Middle frontal gyrus (tissue), 1 donor: ENCODE measurements at regions not wholly inside any gene's neighbourhood (a gene's known extent, or its start where the extent isn't known, plus 50 kb on each side); places are given as distances from the start of the nearest gene placed in this dataset.

Experiments
- DNase-seq: peaks from one replicate; pipeline ENCODE4 v3.0.0-alpha.2; 2015; ENCODE audit warnings: low spot score; ENCODE audit errors: extremely low spot score

DNA sequence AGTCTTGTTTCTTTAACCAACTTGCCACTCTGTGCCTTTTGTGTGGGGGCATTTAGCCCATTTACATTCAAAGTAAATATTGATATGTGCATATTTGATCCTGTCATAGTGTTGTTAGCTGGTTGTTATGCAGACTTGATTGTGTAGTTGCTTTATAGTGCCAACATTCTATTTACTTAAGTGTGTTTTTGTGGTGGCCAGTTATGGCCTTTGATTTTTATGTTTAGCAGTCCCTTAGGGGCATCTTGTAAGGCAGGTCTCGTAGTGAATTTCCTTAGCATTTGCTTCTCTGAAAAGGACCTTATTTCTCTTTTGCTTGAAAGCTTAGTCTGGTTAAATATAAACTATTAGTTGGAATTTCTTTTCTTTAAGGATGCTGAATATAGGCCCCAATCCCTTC is 282.8 kb upstream of the NECTIN3 start:
- DNase-seq, result no peak

DNA sequence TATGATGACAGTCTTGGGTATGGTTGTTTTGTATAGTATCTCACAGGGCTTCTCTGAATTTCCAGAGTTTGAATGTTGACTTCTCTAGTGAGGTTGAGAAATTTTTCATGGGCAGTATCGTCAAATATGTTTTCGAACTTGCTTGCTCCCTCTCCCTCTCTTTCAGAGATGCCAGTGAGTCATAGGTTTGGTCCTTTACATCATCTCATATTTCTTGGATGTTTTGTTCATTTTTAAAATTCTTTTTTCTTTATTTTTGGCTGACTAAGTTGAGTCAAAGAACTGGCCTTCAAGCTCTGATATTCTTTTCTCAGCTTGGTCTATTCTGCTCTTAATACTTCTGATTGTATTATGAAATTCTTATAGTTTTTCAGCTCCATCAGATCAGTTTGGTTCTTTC is 282.3 kb upstream of the NECTIN3 start:
- DNase-seq, result no peak

DNA sequence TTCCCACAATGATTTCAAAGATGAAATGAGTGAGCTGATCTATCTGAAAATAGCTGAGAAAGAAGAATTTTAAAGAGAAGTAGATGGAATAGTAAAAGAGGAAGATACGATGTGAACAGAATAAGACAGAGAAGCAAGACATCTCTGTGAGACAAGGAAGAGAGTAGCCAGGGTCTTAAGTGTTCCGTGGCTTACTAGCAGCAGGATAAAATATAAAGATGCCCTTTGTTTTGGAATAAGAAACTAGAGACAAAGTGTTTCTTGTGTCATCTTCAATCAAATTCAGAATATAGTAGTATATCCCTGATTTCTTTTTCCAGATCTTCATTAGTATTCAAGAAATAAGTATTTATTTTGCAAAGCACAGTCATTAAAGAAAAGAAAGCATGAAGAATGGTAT is 281.0 kb upstream of the NECTIN3 start:
- no peak for DNase-seq

DNA sequence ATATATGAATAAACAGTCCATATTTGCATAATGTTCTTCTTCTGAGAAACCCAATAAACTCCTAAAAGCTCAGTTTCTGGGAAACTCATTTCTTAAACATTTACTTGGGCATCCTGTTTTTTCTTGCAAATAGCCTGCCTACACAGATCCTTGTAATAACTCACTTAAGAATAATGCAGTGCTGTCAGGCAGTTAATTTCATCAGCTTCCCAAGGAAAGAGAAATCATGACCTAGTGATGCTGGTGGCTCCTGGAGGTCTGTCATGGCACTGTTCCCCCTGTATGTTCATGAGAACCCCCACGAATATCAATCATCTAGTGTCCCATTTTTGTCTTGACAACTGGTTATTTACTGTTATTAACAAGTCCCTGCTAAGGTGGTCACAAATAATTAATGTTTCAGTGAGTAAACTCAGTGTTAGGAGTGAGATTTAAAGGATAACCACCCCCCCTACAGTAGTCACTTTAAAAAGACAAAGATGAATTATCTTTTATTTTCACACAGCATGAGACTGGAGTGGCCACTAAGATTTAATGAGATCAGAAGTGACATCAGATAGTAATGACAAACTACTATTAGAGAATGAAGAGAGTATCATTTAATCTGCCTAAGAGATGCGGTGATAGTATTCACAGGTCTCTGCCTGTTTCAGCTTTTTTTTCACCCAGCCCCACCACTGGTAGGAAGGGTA is 279.5 kb upstream of the NECTIN3 start:
- DNase-seq, result no peak

DNA sequence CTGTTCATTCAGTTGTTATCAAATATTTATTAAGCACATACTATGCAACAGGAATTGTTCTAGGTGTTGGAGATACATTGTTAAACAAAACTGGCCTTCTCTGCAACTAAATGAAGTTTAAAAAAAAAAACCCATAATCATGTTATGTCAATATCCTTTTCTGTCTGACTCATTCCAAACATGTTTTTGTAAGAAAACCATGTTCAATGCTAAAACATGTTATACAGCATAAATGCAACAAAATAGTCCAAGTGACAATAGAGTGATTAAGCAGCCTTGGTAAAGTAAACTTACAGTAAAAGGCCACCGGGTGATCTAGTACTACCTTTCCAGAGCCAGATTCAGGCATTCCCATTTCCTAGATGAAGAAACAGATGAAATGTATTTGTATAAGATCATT is 278.0 kb upstream of the NECTIN3 start:
- no peak for DNase-seq

DNA sequence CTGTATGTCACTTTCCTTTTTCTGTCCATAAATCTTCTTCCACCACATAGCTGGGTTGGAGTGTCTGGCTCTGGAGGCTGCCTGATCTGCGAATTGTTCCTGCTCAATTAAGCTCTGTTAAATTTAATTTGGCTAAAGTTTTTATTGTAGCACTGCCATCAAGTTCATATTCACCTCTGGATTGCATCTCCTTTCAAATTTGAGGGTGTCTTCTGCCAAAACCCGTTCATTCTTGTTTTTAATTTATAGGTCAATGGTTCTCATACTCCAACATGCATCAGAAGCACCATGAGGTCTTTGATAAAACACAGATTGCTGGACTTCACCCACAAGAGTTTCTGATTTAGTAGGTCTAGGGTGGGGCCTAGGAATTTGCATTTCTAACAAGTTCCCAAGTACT is 276.5 kb upstream of the NECTIN3 start:
- DNase-seq, result no peak

DNA sequence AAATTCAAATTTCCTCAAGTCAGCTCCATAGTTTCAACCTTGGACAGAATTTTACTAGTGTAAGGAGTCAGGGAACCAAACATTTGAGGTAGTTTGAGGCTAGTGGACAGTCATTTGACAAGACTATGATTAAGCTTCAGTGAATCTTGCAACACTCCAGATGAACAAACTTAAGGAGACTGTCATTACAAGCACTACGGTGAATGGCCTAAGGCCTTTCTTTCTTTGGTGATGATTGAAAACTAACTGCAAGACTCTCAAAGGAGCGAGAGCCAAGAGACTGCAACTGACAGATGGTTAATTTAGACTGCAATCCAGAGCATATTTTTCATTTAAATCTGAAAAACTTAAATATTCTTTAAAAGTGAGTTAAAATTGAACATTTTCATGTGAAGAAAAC is 272.3 kb upstream of the NECTIN3 start:
- no peak for DNase-seq

DNA sequence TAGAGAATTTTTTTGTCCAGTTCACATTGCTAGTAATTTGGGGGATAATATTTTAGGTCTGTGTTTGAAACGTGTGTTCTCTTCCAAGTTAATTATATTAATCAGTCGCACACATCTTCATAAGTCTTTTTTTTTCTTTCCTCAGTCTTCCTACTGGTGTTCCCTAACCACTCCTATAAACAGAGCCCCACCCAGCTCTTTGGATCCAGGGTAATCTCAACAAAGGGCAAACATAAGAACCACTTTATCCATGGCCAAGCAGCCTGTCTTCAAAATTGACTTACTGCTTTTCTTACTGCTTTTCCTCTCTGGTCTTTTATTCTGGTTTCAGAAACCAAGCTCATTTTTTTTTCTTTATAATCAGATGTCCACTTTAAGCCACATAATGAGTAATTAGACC is 266.8 kb upstream of the NECTIN3 start:
- DNase-seq, result no peak

DNA sequence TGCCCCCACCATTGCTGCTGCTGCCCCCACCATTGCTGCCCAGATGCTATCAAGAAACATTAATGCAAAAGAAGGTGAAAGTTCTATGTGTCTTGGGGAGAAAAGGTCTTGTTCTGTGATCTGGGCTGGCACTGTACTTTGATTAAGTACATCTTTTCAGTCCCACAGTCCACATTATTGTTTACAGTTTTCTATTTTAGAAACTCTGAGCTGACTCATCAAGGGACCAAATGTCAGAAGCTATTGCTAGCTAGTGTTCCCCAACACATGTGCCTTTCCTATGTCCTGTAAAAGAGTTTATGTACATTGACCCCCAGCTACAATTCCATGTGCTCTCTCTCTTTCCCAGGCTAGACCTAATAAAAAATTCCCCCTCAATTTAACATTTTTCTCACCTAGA is 264.7 kb upstream of the NECTIN3 start:
- DNase-seq, result no peak

DNA sequence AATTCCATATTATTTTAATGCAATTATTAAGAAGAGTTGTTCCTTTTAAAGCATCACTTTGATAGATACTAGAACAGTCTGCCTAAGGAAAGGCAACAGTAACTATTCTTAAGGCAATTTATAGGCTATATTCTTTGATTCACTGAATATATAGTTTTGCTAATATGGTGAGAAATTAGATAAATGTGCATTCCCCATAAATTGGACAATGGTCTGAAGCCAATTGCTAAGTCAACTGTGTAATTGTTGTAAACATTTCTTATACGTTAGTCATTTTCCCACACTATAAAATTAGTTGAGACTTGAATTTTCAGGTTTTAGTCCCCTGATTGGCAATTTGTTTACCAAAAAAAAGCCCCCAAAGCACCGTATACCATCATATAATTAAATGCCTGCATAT is 263.0 kb upstream of the NECTIN3 start:
- DNase-seq, result no peak

DNA sequence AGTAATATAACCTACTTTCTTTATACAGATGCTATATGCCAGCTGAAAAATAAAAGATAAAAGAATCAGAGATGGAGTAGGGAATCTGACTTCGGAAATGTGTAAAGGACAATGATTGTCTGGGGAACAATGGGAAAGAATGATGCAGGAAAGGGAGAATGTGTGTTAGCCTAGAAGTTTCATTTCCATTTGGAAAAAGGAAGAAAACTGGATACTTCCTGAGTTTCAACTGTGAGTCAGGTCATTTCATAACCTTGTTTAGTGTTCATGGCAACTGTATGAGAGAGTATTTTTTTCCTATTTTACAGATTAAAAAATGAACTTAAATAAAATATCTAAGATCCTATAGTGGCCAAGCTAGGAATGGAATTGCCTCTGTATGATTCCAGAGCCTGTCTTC is 261.3 kb upstream of the NECTIN3 start:
- no peak for DNase-seq

DNA sequence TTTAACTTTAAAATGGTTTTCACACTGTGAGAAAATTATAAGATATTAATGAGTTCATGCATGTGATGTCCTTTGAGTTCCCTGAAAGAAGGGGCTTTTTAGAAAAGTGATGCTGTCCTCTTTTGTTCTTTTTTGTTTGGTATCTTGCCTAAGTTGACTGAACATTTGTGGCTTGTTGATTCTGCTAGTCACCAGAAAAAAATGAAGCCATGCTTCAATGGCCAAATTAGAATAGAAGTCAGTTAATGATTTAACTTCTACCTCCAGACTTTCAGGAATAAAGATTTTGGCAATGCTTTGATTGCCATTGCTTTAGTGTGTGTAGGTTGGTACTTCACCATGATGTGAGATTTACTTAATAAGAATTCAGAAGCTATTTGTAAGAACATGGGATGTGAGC is 260.6 kb upstream of the NECTIN3 start:
- DNase-seq, result no peak

DNA sequence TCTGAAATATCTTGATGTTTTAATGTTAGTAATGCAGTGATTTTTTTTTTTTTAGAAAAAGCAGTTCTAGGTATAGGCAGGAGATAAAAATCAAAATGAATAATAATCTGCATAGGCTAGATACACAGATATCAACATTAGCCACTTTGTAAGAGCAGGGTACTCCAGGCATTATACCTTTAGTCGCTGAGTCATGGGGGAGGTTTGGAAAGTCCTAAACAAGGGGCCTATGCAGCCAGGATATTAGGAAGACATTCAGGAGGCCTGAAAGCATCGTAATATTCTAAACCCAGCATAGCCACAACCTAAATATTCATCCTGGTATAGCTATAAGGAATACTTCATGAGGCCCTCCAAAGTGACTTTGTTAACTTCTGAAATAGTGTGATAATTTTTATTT is 258.1 kb upstream of the NECTIN3 start:
- DNase-seq, result no peak

DNA sequence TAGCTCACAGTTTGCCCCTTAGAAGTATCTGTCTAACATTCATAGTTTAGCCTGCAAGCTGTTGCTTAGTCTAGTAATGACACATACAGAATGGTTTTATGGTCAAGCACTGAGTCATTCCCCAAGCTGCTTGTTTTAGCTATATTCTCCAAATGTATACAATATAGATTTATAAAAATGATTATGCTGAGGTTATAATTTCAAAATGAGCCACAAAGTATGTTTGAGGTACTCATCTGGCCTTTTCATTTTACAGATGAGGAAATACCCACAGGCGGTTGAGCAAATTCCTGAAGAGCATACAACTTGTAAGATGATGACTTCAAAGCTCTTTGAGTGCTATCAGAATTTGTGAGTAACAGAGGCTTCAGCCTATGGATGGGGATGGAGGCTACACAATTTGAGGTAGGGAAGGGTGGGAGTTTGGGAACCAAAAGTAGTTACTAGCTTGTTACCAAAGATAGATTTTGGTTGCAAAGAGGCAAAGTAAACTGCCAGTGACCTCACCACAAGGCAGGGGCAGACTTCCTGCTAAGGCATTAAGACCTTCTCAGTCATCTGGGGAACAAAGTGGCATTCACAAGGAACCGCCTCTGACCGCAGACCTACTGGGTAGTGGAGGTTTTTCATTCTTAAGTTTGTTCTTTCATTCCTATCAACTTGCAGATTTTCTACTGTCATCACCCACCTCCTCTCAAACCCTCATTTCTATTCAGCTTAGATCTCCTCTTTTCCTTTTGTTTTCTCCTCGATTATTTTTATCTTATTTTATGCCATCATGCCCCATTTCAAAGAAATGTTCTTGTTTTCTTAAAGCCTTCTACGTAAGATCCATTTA is 257.2 kb upstream of the NECTIN3 start:
- DNase-seq, result no peak

DNA sequence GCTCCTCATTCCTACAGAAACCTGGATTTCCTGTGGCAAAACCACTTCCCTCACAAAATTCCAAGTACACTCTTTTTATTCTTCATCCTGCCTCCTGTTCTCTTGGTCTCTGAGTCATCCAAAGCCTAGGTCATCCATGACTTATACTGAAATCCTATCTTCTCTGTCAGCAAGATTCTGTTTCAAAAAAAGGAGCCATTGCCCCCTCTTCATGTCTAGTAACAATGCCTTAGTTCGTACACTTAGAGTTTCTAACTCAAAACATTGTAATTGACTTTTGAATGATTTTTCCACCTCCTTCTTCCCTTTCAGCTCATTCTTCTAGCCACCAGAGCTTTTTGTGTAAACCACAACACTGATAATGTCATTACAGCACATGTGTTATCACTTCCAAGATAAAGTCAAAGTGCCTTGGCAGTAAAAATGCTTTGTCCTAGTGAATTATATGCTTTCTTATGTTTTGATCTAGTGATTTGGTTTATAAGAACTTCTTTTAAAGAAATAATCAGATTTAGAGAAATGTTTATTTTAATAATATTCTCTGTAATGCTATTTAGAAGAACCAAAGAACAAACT is 256.5 kb upstream of the NECTIN3 start:
- DNase-seq, result no peak

DNA sequence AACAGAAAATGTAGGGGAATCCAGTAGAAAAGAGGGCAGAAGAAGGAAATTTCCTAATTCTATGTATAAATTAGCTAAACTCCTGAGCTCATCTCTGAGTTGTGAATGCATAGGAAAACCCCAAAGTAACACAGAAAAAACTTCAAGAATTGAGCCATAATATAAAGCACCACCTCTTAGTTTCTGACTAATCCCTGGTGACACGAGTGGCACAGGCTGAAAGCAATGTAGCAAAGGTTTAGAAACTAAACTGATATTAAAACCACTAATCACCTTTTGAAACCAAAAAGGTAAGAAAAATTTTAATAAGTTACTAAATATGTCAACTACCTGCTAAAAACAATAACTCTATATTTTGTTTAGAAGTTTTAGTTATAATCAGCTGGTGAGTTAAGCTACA is 255.6 kb upstream of the NECTIN3 start:
- no peak for DNase-seq

DNA sequence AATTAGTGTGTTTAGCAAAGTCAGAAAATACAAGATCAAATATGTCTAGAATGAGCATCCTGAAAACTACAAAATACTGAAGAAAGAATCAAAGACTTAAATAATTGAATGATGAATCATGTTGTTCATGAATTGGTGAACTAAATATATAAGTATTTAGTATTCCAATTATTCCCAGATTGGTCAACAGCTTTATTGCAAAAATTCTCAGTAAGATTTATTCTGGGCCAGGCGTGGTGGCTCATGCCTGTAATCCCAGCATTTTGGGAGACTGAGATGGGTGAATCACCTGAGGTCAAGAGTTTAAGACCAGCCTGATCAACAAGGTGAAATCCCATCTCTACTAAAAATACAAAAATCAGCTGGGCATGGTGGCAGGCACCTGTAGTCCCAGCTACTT is 250.0 kb upstream of the NECTIN3 start:
- DNase-seq, result no peak

DNA sequence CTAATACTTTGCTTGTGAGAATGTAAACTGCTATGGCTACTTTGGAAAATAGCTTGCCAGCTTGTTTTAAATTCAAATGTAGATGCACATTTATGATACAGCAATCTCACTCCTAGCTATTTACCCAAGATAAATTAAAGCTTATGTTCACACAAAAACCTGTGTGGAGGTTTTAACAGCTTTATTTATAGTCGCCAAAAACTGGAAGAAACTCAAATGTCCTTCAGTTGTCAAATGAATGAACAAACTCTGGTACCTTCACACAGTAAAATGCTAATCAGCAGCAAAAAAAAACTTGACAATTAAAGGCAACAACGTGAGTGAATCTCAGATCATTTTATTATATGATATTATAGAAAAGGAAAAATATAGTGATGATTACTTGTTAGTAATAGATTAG is 248.6 kb upstream of the NECTIN3 start:
- no peak for DNase-seq

DNA sequence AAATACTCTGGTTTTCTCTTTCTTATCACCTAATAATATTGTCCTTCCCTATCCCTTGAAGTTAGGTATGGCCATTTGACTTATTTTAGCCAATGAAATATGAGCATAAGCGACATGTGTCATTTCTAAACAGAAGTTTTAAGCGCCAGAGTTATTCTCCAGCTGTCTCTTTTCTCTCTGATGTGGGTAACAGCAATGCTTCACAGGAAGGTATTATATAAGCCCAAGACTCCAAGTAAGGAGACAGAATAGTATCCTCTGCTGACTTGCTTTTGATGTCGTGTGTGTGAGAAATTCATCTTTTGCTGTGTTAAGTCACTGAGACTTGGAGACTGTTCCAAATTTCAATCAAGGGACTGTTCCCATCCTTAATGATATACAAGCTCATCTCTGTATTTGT is 224.6 kb upstream of the NECTIN3 start:
- DNase-seq, result no peak

DNA sequence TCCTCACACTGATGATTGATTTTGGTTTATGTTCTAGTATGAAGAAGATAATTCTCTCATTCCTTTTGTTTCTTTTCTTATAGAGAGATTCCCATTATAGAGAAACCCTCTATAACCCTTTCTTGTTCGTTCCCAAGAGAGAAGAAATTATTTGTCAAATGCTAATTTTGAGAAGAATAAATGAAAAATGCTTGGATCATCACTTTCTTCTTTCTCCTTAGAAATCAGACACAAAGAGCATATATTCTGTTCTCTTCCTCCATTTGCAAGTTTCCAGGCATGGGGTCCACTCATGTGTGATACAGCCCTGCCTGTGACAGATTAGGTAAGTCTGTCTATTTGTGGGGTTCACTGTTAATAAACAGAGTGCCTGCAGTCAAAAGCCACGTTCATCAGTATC is 222.6 kb upstream of the NECTIN3 start:
- no peak for DNase-seq

DNA sequence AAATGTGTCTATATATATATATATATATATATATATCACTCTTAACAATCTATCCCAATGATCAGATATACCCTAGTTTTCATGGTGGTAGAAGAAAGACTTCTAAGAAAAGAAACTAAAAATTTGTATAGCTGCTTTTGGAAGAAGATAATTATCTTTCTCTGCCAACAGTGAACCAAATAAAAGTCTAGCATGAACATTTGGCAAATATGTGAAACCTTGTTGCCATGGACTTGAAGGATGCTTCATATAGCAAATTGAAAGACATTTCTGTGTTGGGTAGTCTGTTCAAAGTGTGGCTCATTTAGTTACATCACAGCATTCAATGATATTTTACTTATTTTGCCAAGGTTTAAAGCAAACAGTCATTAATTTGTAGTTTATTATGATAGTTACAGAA is 219.9 kb upstream of the NECTIN3 start:
- DNase-seq, result no peak

DNA sequence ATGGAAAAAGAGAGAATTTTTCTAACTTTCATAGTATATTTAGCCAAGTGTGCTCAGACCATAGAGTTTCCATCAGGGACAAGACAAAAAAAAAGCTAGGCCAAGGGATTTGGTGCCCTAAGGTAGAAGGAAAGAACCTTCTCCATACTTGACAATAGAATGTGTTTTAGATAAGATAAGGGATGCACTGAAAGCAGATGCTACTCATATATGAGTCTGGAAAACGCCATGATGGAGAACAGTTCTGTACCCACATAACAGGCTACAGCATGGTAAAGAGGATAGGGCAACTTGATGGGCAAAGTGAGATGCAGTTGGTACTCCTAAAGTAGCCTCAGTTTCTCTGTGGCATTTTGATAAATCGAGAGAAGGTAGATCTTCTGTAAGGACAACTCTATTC is 216.4 kb upstream of the NECTIN3 start:
- no peak for DNase-seq

DNA sequence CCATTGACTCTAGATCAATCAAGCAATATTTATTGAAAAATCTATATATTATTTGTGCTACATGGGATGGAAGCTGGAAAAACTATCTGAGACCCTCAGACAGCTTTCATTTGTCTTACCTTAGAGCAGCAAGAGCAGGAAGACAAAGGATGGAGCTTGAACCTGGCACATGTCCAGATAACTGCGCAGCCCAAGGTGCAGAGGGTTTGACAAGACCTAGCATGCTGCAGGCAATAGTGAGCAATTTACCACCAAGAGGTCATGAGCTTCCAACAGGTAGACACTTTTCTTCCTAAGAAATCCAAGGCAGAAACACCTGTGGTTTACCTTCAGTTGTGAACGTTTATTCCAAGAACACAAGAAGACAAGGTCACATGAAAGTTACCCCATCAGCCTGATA is 214.7 kb upstream of the NECTIN3 start:
- no peak for DNase-seq
